ENCODE measurements at regions not wholly inside any gene's neighbourhood (a gene's known extent, or its start where the extent isn't known, plus 50 kb on each side); places are given as distances from the start of the nearest gene placed in this dataset.

GRCh38 chr2:60023256-60023985, 530.0 kb downstream of the BCL11A start:
- Mint-ChIP-seq H3K9me3 (peaks cover 0 to 14% (median under 1%) of the 10 kb centered on the region in 6 donors), H3K27ac (no peak overlapping the region), H3K4me3 (no peak overlapping the region), H3K36me3 (no peaks in the 10 kb centered on the region), H3K27me3 (ENCODE audit: low read depth in 3 of 3) (peaks cover 0 to 3% (median 2%) of the 10 kb centered on the region in 3 donors), H3K4me1 (no peaks in the 10 kb centered on the region)
- no peak for DNase-seq

GRCh38 chr2:60007671-60008070, 545.8 kb downstream of the BCL11A start:
- H3K27ac Mint-ChIP-seq, result no peak overlapping the region
- no peaks in the 10 kb centered on the region for H3K36me3 Mint-ChIP-seq
- peaks cover 0 to 1% (median 1%) of the 10 kb centered on the region in 3 donors for H3K27me3 Mint-ChIP-seq (ENCODE audit: low read depth in 3 of 3)
- no peaks in the 10 kb centered on the region for H3K4me1 Mint-ChIP-seq
- H3K9me3 Mint-ChIP-seq, result peaks cover 0 to 9% (median under 1%) of the 10 kb centered on the region in 6 donors
- no peak for DNase-seq
- no peak overlapping the region for H3K4me3 Mint-ChIP-seq

GRCh38 chr2:60003076-60003475, 550.4 kb downstream of the BCL11A start:
- Mint-ChIP-seq H3K9me3 (peaks cover 0 to 5% (median 0%) of the 10 kb centered on the region in 6 donors), H3K36me3 (no peaks in the 10 kb centered on the region), H3K27ac (no peak overlapping the region), H3K4me3 (no peak overlapping the region), H3K27me3 (ENCODE audit: low read depth in 3 of 3) (peaks cover 0 to 2% (median 1%) of the 10 kb centered on the region in 3 donors), H3K4me1 (no peaks in the 10 kb centered on the region)
- no peak for DNase-seq

- Mint-ChIP-seq H3K4me1 (no peaks in the 10 kb centered on the region), H3K27me3 (ENCODE audit: low read depth in 3 of 3) (peaks cover 0 to 2% (median 1%) of the 10 kb centered on the region in 3 donors), H3K9me3 (peaks cover 0 to 5% (median 0%) of the 10 kb centered on the region in 6 donors), H3K36me3 (no peaks in the 10 kb centered on the region), H3K27ac (no peak overlapping the region), H3K4me3 (no peak overlapping the region)
- DNase-seq, result no peak
These were observed 551.1 kb downstream of the BCL11A start for GRCh38 chr2:60002183-60002867.

- H3K4me3 Mint-ChIP-seq, result no peak overlapping the region
These were observed 552.8 kb downstream of the BCL11A start for GRCh38 chr2:60000686-60001085.

GRCh38 chr2:59998324-59998723, 555.1 kb downstream of the BCL11A start:
- Mint-ChIP-seq H3K4me3 (no peak overlapping the region), H3K27ac (no peak overlapping the region), H3K36me3 (no peaks in the 10 kb centered on the region), H3K27me3 (ENCODE audit: low read depth in 3 of 3) (peaks cover 0 to 3% (median 2%) of the 10 kb centered on the region in 3 donors), H3K4me1 (no peaks in the 10 kb centered on the region), H3K9me3 (peaks cover 0 to 4% (median 0%) of the 10 kb centered on the region in 6 donors)
- no peak for DNase-seq

More at GRCh38 chr2:60000686-60001085, 552.8 kb downstream of the BCL11A start:
- DNase-seq, result no peak
- Mint-ChIP-seq H3K4me1 (no peaks in the 10 kb centered on the region), H3K9me3 (peaks cover 0 to 4% (median 0%) of the 10 kb centered on the region in 6 donors), H3K27ac (no peak overlapping the region), H3K36me3 (no peaks in the 10 kb centered on the region), H3K27me3 (ENCODE audit: low read depth in 3 of 3) (peaks cover 0 to 2% (median 1%) of the 10 kb centered on the region in 3 donors)

- Mint-ChIP-seq H3K9me3 (peaks cover 0 to 5% (median 0%) of the 10 kb centered on the region in 6 donors), H3K36me3 (no peaks in the 10 kb centered on the region), H3K27ac (no peak overlapping the region), H3K4me1 (no peaks in the 10 kb centered on the region), H3K4me3 (no peak overlapping the region), H3K27me3 (ENCODE audit: low read depth in 3 of 3) (peaks cover 0 to 3% (median 2%) of the 10 kb centered on the region in 3 donors)
- DNase-seq, result no peak
These were observed 556.1 kb downstream of the BCL11A start for GRCh38 chr2:59997371-59997770.

- no peak overlapping the region for H3K4me3 Mint-ChIP-seq
- DNase-seq, result no peak
- H3K4me1 Mint-ChIP-seq, result no peaks in the 10 kb centered on the region
- H3K27me3 Mint-ChIP-seq (ENCODE audit: low read depth in 3 of 3), result peaks cover 0 to 3% (median 2%) of the 10 kb centered on the region in 3 donors
- H3K9me3 Mint-ChIP-seq, result peaks cover 0 to 7% (median 0%) of the 10 kb centered on the region in 6 donors
- no peak overlapping the region for H3K27ac Mint-ChIP-seq
- no peaks in the 10 kb centered on the region for H3K36me3 Mint-ChIP-seq
These were observed 556.6 kb downstream of the BCL11A start for GRCh38 chr2:59996855-59997254.

- Mint-ChIP-seq H3K36me3 (no peaks in the 10 kb centered on the region), H3K4me3 (no peak overlapping the region), H3K4me1 (no peaks in the 10 kb centered on the region), H3K27ac (no peak overlapping the region), H3K27me3 (ENCODE audit: low read depth in 3 of 3) (peaks cover 0 to 8% (median 2%) of the 10 kb centered on the region in 3 donors), H3K9me3 (peaks cover 0 to 9% (median 0%) of the 10 kb centered on the region in 6 donors)
- DNase-seq, result no peak
These were observed 559.7 kb downstream of the BCL11A start for GRCh38 chr2:59993726-59994125.

- H3K27me3 Mint-ChIP-seq (ENCODE audit: low read depth in 3 of 3), result peaks cover 0 to 7% (median 2%) of the 10 kb centered on the region in 3 donors
- no peak for DNase-seq
- no peak overlapping the region for H3K27ac Mint-ChIP-seq
- no peaks in the 10 kb centered on the region for H3K4me1 Mint-ChIP-seq
- peaks cover 0 to 5% (median 0%) of the 10 kb centered on the region in 6 donors for H3K9me3 Mint-ChIP-seq
- H3K4me3 Mint-ChIP-seq, result no peak overlapping the region
- no peaks in the 10 kb centered on the region for H3K36me3 Mint-ChIP-seq
These were observed 565.1 kb downstream of the BCL11A start for GRCh38 chr2:59988341-59988740.

GRCh38 chr2:59986511-59986910, 566.9 kb downstream of the BCL11A start:
- H3K27ac Mint-ChIP-seq, result no peak overlapping the region
- peaks cover 0 to under 1% (median 0%) of the 10 kb centered on the region in 6 donors for H3K9me3 Mint-ChIP-seq
- H3K27me3 Mint-ChIP-seq (ENCODE audit: low read depth in 3 of 3), result peaks cover 1 to 4% (median 2%) of the 10 kb centered on the region in 3 donors

GRCh38 chr2:59985923-59986322, 567.5 kb downstream of the BCL11A start:
- no peaks in the 10 kb centered on the region for H3K4me1 Mint-ChIP-seq
- H3K9me3 Mint-ChIP-seq, result peaks cover 0 to under 1% (median 0%) of the 10 kb centered on the region in 6 donors
- H3K36me3 Mint-ChIP-seq, result no peaks in the 10 kb centered on the region
- H3K27ac Mint-ChIP-seq, result no peak overlapping the region
- no peak overlapping the region for H3K4me3 Mint-ChIP-seq
- no peak for DNase-seq
- H3K27me3 Mint-ChIP-seq (ENCODE audit: low read depth in 3 of 3), result peaks cover 1 to 2% (median 2%) of the 10 kb centered on the region in 3 donors

More at GRCh38 chr2:59986511-59986910, 566.9 kb downstream of the BCL11A start:
- DNase-seq, result no peak
- Mint-ChIP-seq H3K36me3 (no peaks in the 10 kb centered on the region), H3K4me1 (no peaks in the 10 kb centered on the region), H3K4me3 (no peak overlapping the region)

- Mint-ChIP-seq H3K27ac (no peak overlapping the region), H3K4me3 (no peak overlapping the region), H3K9me3 (no peaks in the 10 kb centered on the region), H3K36me3 (no peaks in the 10 kb centered on the region), H3K27me3 (ENCODE audit: low read depth in 3 of 3) (no peaks in the 10 kb centered on the region), H3K4me1 (no peaks in the 10 kb centered on the region)
- no peak for DNase-seq
These were observed 579.2 kb downstream of the BCL11A start for GRCh38 chr2:59974051-59974766.

- Mint-ChIP-seq H3K9me3 (no peaks in the 10 kb centered on the region), H3K27me3 (ENCODE audit: low read depth in 3 of 3) (peaks cover 0 to 4% (median 2%) of the 10 kb centered on the region in 3 donors), H3K4me3 (no peak overlapping the region), H3K36me3 (no peaks in the 10 kb centered on the region), H3K27ac (no peak overlapping the region), H3K4me1 (no peaks in the 10 kb centered on the region)
- DNase-seq, result no peak
These were observed 584.3 kb downstream of the BCL11A start for GRCh38 chr2:59969161-59969560.

Data from immature natural killer cell (primary cell).